Panc1 (cell line): ENCODE measurements at regions not wholly inside any gene's neighbourhood (a gene's known extent, or its start where the extent isn't known, plus 50 kb on each side); places are given as distances from the start of the nearest gene placed in this dataset.
"Not testable (repeated sequence)": the region's sequence is repeated elsewhere in the genome, so short reads cannot be mapped to it uniquely, and the experiment has no call there.

Experiments used
- ATAC-seq: fragments of 200-7000 bp; cut with Tn5 transposase; 2 replicates; pipeline ENCODE4 v1.9.1; 2020; ENCODE audit warnings: mild to moderate bottlenecking, moderate library complexity
- BruUV-seq: library from RNA; stranded (reverse); fragments of 400-500 nt; replicated peaks from 2 replicates; lab custom pipeline; 2021; lab: Mats Ljungman, UMichigan
- CTCF ChIA-PET: fragments of 300-600 bp; sonication (Branson Sonifier 250); formaldehyde crosslinking; loops from one replicate; lab custom pipeline; 2022; ENCODE audit warnings: antibody characterized with exemption; lab: Charles Lee
- POLR2A ChIA-PET: fragments of 300-600 bp; sonication (Branson Sonifier 250); formaldehyde crosslinking; loops from one replicate; lab custom pipeline; 2022; ENCODE audit warnings: antibody characterized with exemption; lab: Charles Lee
- DNase-seq: peaks from one replicate; pipeline ENCODE4 v3.0.0-alpha.2; 2010; ENCODE audit warnings: low read depth, low spot score
- H3K27ac ChIP-seq: 2 replicates; pipeline ENCODE4 v1.5.1; 2011; ENCODE audit warnings: mild to moderate bottlenecking, low read length, inconsistent platforms
- H3K27me3 ChIP-seq: fragments of 200-500 bp; sonication (Bioruptor generic); 2 replicates; pipeline ENCODE4 v1.6.0; 2014; ENCODE audit warnings: low read length, inconsistent platforms; ENCODE audit not compliant: control insufficient read depth, insufficient read depth
- H3K36me3 ChIP-seq: fragments of 200-500 bp; sonication (Bioruptor generic); 2 replicates; pipeline ENCODE4 v1.5.1; 2014; ENCODE audit warnings: inconsistent platforms, mild to moderate bottlenecking, low read length, moderate library complexity; ENCODE audit not compliant: control insufficient read depth, insufficient read depth
- H3K4me1 ChIP-seq: 2 replicates; pipeline ENCODE4 v1.5.1; 2011; ENCODE audit warnings: inconsistent platforms, mild to moderate bottlenecking, low read length, moderate library complexity; ENCODE audit not compliant: control insufficient read depth, insufficient read depth
- H3K4me3 ChIP-seq, 2 experiments: 2 replicates each; pipeline ENCODE4 v1.5.1; 2011 to 2012; ENCODE audit warnings: low read depth in 2 of 2, low read length in 2 of 2, mild to moderate bottlenecking in 2 of 2, inconsistent platforms in 1 of 2, moderate library complexity in 1 of 2
- H3K9me3 ChIP-seq: fragments of 200-500 bp; sonication (Bioruptor generic); 2 replicates; pipeline ENCODE4 v1.5.1; 2014; ENCODE audit warnings: low read depth, mild to moderate bottlenecking, inconsistent platforms, low read length, moderate library complexity; ENCODE audit not compliant: control insufficient read depth, insufficient read depth
- POLR2AphosphoS5 ChIP-seq: IDR thresholded peaks from 2 replicates; pipeline ENCODE4 v1.6.1; 2012; ENCODE audit warnings: mild to moderate bottlenecking, low read depth, low read length, moderate library complexity
- SIN3A ChIP-seq: IDR thresholded peaks from 2 replicates; pipeline ENCODE4 v1.6.1; 2012; ENCODE audit warnings: low read depth, mild to moderate bottlenecking, low read length, moderate library complexity, borderline replicate concordance; ENCODE audit not compliant: insufficient read depth
- TCF7L2 ChIP-seq: IDR thresholded peaks from 2 replicates; pipeline ENCODE4 v1.6.1; 2011; ENCODE audit warnings: mild to moderate bottlenecking, low read depth, low read length, inconsistent platforms
- in situ Hi-C: cut with HindIII; loops from 2 replicates; pipeline ENCODE4 v1.10.0; 2016; ENCODE audit warnings: low sequenced_read_pairs, low pct_unique_long_range_greater_than_20kb
- intact Hi-C: fragments of 100-400 bp; cut with micrococcal nuclease; formaldehyde crosslinking; loops from one replicate; pipeline ENCODE4 v1.10.0; 2022; ENCODE audit not compliant: unreplicated experiment
- TF ChIP-seq, protein P1 (sequence below), 2 experiments: IDR thresholded peaks; 2 replicates each; pipeline ENCODE4 v1.6.1; 2011 to 2012; ENCODE audit warnings: low read depth in 2 of 2, control low read depth in 1 of 2, low read length in 1 of 2, mild to moderate bottlenecking in 1 of 2, moderate library complexity in 1 of 2; ENCODE audit not compliant: insufficient read depth in 1 of 2
- TF ChIP-seq, protein P2 (sequence below): fragments of 450-650 bp; IDR thresholded peaks from 2 replicates; pipeline ENCODE4 v1.5.1; 2017; ENCODE audit warnings: mild to moderate bottlenecking

DNA sequence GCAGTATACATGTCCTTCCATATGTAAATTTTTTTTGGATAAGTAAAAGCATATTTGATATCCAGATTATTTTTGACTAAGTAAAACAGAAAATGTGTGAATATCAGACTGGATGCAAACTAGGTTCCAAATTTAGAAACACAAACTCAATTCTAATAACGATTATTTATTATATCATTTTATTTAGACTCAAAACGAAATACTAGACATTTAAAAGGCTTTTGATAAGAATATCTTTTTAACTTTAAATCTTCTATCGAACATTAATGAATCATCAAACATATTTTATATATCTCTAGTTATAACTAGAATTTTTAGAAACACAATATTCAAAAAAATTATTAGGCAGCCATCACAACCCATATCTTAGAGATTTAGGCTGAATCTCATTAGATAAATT is 195.2 kb upstream of the KCND2 start:
- H3K36me3 ChIP-seq, result no peaks in the 10 kb centered on the region
- no TSS peak for BruUV-seq
- CTCF ChIA-PET, result no interaction called here

DNA sequence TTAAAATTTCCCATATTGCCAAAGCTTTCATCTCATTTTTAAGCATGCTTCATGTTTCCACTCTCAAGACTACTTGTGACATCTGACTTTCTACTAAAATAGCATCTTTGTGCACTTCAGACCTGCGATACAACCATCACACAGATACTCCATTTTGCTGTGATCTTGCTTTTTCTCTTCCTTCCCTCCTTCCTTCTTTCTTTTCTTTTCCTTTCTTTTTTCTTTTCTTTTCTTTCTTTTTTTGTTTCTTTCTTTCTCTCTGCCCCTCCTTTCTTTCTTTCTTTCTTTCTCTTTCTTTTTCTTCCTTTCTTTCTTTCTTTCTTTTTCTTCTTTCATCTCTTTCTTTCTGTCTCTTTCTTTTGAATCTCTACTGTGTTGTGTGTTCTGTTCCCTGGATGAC is 194.0 kb upstream of the KCND2 start:
- in situ Hi-C loops (no loop called here), intact Hi-C loops (no loop called here)
- Histone ChIP-seq H3K27ac (no peak overlapping the region), H3K9me3 (no peaks in the 10 kb centered on the region), H3K27me3 (no peaks in the 10 kb centered on the region), H3K36me3 (no peaks in the 10 kb centered on the region), H3K4me3 (no peak overlapping the region), H3K4me1 (no peaks in the 10 kb centered on the region)
- no peak for TF ChIP-seq POLR2AphosphoS5
- TF ChIP-seq, protein P1, sequence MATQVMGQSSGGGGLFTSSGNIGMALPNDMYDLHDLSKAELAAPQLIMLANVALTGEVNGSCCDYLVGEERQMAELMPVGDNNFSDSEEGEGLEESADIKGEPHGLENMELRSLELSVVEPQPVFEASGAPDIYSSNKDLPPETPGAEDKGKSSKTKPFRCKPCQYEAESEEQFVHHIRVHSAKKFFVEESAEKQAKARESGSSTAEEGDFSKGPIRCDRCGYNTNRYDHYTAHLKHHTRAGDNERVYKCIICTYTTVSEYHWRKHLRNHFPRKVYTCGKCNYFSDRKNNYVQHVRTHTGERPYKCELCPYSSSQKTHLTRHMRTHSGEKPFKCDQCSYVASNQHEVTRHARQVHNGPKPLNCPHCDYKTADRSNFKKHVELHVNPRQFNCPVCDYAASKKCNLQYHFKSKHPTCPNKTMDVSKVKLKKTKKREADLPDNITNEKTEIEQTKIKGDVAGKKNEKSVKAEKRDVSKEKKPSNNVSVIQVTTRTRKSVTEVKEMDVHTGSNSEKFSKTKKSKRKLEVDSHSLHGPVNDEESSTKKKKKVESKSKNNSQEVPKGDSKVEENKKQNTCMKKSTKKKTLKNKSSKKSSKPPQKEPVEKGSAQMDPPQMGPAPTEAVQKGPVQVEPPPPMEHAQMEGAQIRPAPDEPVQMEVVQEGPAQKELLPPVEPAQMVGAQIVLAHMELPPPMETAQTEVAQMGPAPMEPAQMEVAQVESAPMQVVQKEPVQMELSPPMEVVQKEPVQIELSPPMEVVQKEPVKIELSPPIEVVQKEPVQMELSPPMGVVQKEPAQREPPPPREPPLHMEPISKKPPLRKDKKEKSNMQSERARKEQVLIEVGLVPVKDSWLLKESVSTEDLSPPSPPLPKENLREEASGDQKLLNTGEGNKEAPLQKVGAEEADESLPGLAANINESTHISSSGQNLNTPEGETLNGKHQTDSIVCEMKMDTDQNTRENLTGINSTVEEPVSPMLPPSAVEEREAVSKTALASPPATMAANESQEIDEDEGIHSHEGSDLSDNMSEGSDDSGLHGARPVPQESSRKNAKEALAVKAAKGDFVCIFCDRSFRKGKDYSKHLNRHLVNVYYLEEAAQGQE (IDR thresholded peaks at IDR 0.05; ENCODE audit: insufficient read depth in 1 of 2, low read depth in 2 of 2, low read length in 1 of 2), result no peak
- TF ChIP-seq, protein P2, sequence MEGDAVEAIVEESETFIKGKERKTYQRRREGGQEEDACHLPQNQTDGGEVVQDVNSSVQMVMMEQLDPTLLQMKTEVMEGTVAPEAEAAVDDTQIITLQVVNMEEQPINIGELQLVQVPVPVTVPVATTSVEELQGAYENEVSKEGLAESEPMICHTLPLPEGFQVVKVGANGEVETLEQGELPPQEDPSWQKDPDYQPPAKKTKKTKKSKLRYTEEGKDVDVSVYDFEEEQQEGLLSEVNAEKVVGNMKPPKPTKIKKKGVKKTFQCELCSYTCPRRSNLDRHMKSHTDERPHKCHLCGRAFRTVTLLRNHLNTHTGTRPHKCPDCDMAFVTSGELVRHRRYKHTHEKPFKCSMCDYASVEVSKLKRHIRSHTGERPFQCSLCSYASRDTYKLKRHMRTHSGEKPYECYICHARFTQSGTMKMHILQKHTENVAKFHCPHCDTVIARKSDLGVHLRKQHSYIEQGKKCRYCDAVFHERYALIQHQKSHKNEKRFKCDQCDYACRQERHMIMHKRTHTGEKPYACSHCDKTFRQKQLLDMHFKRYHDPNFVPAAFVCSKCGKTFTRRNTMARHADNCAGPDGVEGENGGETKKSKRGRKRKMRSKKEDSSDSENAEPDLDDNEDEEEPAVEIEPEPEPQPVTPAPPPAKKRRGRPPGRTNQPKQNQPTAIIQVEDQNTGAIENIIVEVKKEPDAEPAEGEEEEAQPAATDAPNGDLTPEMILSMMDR, result no peak
- no peak for TF ChIP-seq SIN3A
- TF ChIP-seq TCF7L2, result no peak
- no TSS peak for BruUV-seq
- CTCF ChIA-PET, result no interaction called here
- POLR2A ChIA-PET, result no interaction called here
- DNase-seq (no peak), ATAC-seq (no peak)

More for the DNA sequence above, 195.2 kb upstream of the KCND2 start:
- intact Hi-C loops (no loop called here), in situ Hi-C loops (no loop called here)
- ATAC-seq (no peak), DNase-seq (no peak)
- POLR2A ChIA-PET, result no interaction called here
- no peak overlapping the region for H3K27ac ChIP-seq
- TF ChIP-seq, protein P2, result no peak
- no peaks in the 10 kb centered on the region for H3K9me3 ChIP-seq
- H3K27me3 ChIP-seq, result no peaks in the 10 kb centered on the region
- no peak overlapping the region for H3K4me3 ChIP-seq
- H3K4me1 ChIP-seq, result no peaks in the 10 kb centered on the region

DNA sequence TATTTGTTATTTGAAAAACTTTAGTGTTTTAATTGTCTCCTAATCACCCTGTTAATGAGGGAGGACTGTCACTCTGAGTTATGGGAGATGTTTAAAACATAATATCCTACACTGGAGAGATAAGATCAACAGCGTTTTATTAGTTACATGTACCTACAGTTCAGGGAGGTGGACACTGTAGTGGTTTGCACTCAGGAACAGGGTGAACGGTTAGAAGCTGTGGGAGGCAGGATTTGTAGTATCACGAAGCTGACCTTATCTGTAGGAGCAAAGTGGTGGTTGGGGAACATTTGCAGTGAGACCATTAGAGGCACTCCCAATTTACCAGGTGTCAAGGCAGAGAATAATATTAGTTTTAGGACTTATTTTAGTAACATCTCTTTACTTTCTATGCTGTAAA is 193.3 kb upstream of the KCND2 start:
- H3K27me3 ChIP-seq, result no peaks in the 10 kb centered on the region
- no peaks in the 10 kb centered on the region for H3K4me1 ChIP-seq
- TF ChIP-seq POLR2AphosphoS5, result no peak
- DNase-seq (no peak), ATAC-seq (no peak)
- intact Hi-C loops (no loop called here), in situ Hi-C loops (no loop called here)
- CTCF ChIA-PET, result no interaction called here
- H3K27ac ChIP-seq, result no peak overlapping the region
- no peaks in the 10 kb centered on the region for H3K36me3 ChIP-seq
- POLR2A ChIA-PET, result no interaction called here
- no TSS peak for BruUV-seq
- no peak overlapping the region for H3K4me3 ChIP-seq
- H3K9me3 ChIP-seq, result no peaks in the 10 kb centered on the region

DNA sequence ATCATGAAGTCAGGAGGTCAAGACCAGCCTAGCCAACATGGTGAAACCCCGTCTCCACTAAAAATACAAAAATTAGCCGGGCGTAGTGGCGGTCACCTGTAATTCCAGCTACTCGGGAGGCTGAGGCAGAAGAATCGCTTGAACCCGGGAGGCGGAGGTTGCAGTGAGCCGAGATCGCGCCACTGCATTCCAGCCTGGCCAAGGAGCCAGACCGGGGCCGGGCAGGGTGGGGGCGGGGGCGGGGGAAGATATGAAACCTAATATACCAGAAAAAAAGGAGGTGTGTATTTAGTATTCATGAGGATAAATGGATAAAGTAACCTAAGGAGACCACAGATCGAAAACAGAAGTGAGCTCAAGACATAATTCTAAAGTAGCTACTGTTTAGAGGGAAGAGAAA is 186.5 kb upstream of the KCND2 start:
- ATAC-seq, H3K27me3 ChIP-seq, H3K4me3 ChIP-seq, H3K36me3 ChIP-seq, H3K27ac ChIP-seq, CTCF ChIA-PET, in situ Hi-C loops, H3K9me3 ChIP-seq, POLR2A ChIA-PET, intact Hi-C loops, BruUV-seq, H3K4me1 ChIP-seq, DNase-seq: not testable (repeated sequence)
